ENCODE measurements at regions not wholly inside any gene's neighbourhood (a gene's known extent, or its start where the extent isn't known, plus 50 kb on each side); places are given as distances from the start of the nearest gene placed in this dataset.

DNA sequence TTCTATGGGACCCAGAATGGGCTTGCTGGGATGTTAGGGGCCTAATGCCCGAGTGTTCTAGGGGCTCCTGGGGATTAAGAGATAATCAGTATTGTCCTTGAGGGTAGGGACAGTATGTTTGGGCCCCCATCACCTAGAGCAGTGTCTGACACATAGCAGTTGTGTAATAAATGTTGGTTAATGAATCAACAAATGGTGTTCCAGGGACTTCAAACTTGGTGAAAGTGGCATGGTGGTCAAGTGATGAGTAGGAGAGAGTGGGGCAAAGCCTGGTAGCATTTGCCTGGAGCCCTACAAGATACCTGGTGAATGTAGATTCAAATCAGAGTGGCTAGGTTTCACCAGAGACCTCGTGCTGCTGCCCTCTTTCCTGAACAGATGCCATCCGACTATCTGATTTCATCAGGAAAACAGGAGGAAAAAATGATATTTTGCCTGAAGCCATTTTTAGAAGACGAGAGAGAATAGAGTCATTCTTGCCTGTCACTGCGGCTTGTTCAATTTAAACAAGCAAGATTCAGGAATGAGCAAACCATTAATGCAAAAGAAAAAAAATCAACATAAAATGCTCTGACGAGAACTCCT is 117.3 kb downstream of the RPL22L1 start:
- no peak for DNase-seq (ENCODE audit: low read depth)

DNA sequence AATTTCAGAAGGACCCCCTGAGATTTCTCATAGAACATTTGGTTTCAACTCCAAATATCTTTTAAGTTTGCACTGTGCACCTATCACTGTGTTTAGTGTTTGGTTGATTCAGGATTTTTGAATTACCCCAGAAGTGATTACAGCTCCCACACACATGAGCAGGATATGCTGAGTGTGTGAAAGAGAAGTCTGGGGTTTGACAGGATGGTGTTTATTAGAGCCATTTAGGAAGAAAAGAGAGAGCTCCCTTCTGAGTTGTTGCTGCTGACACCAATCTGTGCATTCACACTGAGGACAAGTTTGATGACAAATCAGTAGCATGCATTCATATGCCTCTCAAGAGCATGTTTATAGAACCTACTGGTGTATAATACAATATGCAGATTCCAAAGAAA is 118.1 kb downstream of the RPL22L1 start:
- no peak for DNase-seq (ENCODE audit: low read depth)

DNA sequence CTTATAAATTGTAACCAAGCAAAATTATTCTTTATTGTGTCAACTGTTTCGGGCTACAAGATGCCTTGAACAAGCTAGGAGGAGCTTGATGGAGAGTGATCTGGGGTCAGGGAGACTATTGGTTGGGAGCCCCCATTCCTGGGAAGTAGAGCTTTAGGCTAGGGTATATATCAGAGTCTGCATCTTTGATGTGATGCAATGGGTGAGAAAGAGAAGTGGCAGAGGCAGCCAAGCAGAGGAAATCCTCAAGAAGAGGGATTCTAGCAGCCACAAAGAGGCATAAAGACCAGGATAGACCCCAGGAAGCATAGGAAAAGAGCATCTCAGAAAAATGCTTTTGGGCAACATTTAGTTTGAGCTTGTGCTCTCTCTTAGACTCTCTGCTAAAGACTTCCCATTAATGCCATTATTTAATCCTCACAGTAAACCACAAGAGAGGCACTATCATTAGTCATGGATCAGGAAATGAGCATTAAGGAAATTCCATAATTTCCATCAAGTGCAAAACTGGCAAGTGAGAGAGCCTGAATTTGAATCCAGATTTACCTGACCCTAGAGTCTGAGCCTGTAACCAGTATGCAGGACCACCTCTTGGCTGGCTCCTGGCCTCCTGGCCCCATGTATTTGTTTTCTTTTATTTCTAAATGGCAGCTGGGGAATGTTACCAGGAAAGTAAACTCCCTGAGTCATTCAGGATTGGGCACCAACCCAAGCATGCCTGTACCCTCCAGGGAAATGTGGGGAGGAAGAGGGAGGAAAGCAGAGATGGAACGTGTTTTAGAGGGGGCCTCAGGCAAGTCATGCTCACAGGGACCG is 118.7 kb downstream of the RPL22L1 start:
- no peak for DNase-seq (ENCODE audit: low read depth)

DNA sequence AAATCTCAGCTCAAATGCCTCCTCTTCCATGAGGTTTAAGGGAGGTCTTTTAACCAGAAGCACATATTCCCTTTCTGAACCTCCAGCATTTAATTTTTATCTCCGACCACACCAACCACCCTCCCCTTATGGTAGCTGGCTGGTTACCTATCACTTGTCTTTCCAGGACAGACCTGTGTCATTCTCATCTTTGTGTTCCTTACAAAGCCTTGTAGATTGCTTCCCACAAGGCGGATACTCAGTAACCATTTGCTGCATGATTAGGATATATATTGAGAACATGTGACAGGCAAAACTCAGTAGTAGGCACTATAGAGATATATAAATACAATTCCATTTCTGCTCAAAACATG is 119.5 kb downstream of the RPL22L1 start:
- DNase-seq (ENCODE audit: low read depth) = no peak

DNA sequence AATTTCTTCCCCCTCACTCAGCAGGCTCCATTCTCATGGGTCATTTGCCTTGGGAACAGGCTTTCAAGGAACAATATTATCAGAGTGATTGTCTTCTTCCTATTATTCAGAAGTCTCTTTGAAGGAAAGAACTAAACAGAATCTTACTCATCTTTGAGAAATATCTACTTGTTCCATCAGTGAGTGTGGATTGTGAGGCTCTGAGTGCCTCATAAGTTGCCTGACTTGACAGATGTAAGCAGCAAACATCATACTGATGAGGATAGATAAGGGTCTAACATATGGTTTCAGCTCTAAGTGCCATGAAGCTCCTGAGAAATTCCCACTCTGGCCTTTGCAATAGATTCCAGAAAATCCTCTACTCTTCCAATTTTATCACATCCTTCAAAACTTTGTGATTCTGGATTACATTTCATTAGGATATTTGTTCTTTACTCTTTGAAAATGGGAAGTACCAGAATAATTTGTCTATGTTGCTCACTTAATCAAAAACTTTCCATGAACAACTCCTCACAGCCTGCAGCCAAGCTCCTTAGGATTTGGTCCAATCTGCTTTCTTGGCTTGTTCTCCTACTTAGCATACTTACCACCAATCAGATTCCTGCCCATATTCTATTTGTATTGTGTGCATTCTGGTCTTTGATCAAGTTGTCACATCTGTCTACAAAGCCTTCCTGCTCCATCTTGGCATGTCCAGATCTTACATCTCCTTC is 120.1 kb downstream of the RPL22L1 start:
- DNase-seq (ENCODE audit: low read depth) = no peak

DNA sequence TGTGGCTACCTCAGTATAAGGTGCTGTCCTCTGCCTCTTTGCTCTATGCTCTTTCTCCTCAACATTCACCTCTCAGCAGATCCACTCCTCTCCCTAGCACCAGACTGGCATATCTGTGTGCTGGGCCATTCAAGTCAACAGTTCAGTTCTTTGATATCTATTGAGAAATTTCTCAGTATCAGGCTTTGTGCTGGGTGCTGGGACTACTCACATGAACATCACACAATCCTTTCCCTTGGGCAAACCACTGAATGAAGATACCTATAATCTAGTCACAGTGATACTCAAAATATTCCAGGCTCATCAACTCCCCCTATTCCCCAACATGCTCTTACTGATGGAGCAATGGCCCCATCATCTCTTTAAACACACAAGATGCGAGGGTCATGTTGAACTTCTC is 120.8 kb downstream of the RPL22L1 start:
- DNase-seq (ENCODE audit: low read depth) = no peak

DNA sequence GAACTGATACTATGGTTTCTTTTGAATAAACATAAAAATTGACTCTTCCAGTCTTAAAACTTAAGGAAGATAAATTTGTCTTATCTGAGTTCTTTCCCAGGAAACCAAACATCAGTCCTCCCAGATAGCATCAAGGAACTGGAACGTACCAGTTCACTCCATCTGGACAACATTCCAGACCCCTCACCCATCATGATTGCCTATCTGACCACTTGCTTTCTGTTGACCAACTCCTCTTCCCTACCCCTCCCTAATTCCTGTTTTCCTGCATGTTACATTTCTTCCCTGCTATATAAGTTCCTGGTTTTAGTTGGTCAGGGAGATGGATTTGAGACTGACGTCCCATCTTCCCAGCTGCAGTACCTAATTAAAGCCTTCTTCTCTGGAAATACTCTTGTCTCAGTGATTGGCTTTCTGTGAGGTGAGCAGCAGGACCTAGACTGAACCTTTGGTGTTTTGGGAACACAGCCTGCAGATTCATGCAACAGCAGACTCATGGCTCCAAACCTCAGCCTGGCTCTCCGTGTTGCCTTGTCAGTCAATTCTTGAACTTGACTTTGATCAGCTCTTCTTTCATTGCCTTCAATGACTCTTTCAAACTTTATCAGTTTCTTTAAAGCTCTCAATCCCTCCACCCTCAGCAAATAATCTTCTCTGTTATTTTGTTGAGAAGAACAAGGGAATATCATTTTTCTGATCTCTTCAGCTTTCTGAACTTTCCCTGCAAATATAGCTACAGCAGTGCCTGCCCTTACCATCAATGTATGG is 123.6 kb downstream of the RPL22L1 start:
- DNase-seq (ENCODE audit: low read depth) = no peak

DNA sequence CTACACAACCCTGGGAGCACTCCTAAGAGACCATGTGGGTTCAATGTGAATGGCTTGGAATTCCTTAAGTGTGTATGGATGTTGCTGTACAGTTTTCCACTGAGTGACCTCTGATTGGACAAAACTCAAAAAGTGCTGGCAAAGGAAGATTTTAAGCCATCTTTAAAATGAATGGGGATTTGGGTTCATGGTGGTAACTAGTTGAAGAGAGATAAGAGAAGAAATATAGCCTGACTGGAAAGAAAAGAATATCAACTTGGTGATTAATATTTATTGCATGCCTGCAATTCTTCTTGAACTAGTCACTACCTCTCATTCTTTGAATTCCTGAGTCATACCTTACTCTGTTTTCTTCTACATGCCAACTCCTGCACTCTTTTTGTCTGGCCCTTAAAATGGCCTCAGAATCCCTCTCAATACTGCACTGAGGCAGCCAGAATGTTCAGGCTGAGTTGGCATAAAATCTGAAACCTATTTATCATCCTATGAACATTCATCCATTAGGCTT is 124.7 kb downstream of the RPL22L1 start:
- no peak for DNase-seq (ENCODE audit: low read depth)

DNA sequence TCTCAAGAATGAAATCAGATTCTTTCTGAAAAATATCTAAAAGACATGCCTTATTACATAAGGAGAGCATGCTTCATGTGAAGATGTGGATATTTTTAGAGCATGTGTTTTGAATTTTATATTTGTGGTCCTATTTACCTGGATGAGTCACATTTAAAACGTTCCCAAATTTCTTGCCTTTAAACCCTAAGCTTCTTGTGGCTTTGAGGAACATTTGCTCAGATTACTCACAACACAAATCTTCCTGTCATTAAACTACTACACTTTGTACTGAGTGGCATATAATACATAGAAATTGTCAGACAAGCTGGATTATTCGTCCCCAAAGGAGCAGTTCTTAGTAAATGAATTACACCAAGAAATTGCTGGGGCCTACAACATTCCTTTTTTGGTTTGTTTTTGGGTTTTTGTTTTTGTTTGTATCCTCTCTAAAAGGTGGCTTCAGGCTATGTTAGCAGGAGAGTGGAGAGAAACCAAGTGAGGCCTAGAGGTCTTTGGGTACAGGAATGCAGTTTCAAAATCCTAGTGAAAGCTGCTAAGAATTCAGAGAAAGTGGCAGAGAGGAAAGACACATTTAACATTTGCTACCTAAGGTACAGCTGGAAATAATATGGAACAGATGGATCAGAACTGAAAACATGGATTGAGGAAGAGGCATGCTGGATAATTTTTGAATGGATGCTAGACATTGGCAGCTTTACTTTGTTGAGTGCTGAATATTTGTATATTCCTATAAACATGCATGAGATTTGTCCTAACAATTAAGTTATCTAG is 128.1 kb downstream of the RPL22L1 start:
- DNase-seq (ENCODE audit: low read depth) = no peak

DNA sequence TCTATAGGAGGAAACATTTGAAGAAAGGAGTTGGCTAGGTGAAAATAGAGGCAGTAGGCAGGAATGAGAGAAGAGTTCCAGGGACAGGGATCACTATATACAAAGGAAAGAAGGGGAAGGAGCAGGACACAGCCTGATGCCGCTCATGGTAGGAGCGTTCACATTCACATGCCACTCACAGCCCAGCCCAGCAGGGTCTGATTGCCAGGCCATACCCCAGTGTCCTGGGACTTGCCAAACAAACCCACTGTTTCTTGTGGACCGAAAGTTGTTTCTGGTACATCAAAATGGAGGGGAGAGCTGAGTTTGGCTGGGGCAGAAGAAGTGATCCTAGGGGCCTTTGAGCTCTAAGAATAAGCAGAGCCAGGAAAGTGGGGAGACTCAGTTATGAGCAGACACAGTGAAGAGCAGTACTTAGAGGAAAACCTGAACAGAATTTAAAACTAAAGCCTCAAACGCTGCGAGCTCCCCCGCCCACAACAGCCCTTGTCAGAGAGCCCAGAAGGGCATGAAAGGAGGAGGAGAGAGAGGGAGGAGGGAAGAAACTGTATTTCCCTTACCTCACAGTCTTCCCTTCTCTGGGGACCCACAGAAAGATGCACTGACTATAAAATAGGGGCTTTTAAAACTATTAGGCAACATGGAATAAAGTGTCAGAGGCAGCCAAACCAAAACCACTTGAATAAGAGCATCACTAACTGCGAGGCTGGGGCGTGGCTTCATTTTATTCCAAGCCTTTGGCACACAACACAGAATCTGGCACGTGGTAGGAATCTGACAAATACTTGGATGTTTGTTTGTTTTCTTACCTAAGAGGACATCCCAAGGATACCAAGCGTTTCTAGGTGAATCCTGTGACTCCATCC is 129.0 kb downstream of the RPL22L1 start:
- DNase-seq (ENCODE audit: low read depth) = no peak

DNA sequence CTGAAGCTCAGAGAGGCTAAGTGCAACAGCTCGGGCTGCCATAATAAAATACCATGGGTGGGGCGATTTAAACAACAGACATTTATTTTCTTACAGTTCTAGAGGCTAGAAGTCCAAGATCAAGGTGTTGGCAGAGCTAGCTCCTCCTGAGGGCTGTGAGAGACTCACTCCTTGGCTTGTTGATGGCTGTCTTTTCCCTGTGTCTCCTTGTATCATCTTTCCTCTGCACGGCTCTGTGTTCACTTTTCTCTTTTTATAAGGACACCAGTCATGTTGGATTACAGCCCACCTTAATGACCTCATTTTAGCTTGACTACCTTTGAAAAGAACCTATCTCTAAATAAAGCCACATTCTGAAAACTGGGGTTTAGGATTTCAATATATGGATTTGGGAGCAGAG is 129.7 kb downstream of the RPL22L1 start:
- no peak for DNase-seq (ENCODE audit: low read depth)

DNA sequence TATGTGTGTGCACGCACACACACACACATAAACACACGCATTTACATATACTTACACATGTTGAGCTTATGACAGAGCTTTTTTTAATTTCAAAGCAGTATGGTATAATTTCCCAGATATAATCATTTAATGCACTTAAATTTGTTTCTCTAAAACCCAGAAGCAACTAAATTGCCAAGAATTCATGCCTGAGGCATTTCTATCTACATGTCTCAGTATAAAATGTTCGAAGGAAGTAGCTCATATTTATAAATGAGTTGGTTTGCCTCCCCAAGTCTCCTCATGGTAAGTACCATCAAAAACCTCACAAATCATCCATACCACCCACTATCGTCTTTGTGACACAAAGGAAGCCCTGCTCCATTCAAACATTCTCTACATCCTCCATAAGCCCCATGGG is 130.6 kb downstream of the RPL22L1 start:
- DNase-seq (ENCODE audit: low read depth) = no peak

DNA sequence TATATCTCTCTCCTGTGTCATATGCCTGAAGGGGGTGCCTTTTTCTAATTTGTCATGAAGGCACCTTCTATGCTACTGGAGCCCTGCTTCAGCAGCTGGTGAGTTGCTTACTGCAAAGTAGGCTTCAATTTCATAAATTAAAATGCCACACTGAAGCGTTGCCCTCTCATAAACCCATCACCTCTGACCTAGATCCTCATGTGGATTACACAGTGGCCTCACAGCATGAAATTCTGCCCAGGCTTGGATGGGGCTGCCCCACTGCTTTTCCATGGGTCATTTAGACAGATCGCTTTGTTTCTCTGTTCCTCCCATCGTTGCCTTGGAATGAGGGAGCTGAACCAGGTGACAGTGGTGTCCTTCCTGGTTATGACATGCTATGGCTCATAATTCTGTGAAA is 131.2 kb downstream of the RPL22L1 start:
- no peak for DNase-seq (ENCODE audit: low read depth)

DNA sequence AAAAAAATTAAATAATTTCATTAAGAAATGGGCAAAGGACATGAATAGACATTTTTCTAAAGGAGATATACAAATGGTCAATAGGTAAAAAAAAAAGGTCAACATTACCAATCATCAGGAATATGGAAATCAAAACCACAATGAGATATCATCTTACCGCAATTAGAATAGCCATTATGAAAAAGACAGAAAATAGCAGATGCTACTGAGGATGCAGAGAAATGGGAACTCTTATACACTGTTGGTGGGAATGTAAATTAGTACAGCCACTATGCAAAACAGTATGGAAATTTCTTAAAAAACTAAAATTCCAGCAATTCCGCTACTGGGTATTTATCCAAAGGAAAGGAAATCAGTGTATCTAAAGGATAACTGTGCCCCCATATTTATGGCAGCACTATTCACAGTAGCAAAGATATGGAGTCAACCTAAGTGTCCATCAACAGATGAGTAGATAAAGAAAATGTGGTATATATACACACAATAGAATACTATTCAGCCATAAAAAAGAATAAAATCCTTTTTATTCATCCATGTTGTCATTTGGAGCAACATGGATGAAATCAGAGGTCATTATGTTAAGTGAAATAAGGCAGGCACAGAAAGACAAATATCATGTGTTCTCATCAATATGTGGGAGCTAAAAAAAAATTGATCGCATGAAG is 132.4 kb downstream of the RPL22L1 start:
- DNase-seq (ENCODE audit: low read depth) = no peak

DNA sequence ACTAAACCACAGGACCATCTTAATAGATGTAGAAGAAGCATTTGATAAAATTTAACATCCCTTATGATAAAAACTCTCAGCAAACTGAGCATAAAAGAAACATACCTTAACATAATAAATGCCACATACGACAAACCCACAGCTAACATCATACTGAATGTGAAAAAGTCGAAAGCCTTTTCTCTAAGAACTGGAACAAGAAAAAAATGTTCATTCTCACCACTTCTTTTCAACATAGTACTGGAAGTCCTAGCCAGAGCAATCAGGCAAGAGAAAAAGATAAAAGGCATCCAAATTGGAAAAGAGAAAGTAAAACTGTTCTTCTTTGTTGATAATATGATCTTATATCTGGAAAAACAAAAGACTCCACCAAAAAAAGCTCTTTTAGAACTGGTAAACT is 134.2 kb downstream of the RPL22L1 start:
- no peak for DNase-seq (ENCODE audit: low read depth)

DNA sequence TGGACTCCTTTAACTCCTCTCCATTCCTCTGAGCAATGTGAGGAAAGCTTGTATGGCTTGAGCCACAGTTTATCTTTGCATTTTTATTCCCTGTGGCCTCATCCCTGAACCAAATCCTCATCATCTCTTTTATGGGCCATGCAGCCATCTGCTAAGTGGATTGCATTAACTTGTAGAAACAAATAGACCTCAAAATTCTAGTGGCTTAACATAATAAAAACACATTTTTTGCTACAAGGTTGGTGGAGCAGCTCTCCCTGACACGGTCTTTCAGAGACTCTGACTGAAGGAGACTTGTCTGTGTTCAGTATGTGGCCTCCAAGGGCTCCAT is 135.3 kb downstream of the RPL22L1 start:
- DNase-seq (ENCODE audit: low read depth) = no peak

DNA sequence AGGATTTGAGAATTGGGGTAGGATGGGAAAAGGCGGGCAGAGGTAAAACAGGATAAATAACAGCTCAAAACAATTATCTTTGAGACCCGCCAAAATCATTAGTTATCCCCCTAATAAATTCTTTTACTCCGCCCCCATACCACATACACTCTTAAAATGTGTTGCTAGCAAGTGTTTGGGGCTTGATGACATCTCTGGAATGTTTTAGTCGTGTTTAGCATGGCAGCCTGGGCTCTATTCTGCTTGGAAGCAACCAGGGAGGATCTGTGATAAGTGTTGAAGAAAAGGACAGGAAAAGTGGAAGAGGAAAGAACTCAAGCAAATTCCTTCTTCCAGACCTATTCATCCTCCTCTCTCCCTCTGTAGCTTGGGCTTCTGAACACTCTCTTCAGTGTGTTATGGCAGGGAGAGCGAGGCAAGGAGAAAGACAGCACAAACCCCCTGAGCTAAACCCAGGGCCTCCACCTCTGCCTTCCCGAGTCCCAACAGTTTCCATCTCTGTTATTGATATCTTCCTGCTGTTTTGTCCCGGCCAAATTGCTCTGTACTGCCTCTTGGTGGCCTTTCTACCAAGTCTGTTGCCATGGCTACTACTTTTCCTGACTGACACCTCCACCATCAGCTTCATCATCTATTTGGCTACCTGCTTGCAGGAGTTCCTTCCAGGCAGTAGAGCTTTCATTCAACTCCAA is 135.8 kb downstream of the RPL22L1 start:
- DNase-seq (ENCODE audit: low read depth) = no peak

DNA sequence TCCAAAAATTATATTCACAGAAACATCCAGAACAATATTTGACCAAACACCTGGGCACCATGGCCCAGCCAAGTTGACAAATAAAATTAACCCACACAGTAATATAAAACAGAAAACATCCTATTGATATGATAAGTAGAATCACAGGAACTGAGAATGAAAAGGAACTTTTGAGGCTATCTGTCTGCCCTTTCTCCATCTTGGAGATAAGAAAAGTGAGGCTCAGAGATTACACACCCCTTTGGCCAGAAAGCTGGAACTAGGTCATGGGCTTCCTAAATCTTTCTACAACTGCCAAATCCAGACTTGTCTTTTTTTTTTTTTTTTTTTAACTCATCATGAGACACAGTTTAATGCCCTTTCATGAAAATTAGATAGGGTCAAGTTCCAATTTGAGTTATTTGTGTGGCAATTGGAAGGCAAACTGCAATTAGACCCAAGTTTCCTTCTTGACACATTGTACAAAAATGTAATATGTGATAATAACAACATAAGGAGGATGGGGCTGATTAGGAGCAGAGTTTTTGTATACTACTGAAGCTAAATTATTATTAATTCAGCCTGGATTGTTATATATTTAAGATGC is 137.2 kb downstream of the RPL22L1 start:
- no peak for DNase-seq (ENCODE audit: low read depth)

DNA sequence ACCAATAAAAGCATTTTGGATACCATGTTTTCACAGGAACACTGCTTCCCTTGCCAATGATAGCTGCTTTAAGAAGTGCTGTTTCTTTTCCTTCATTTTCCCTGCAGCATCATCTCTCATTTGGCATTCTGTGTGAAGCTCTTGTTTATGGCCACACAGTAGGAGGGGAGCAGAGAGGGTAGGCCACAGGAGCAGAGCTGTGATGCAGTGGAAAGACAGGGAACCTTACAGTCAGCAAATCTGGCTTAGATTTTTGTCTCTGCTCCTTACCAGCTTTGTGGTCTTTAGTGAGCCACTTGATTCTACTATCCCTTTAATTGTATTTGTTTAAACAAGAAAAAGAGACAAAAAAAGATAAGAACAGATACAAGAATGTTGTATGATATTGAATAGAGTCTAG is 138.7 kb downstream of the RPL22L1 start:
- DNase-seq (ENCODE audit: low read depth) = no peak

Measured in activated T-cell treated with anti-CD3 and anti-CD28 coated beads for 48 hours (primary cell).